Ishikawa (cell line): ENCODE measurements at regions not wholly inside any gene's neighbourhood (a gene's known extent, or its start where the extent isn't known, plus 50 kb on each side); places are given as distances from the start of the nearest gene placed in this dataset.

Experiments used
- CREB1 ChIP-seq: IDR thresholded peaks from 2 replicates; pipeline ENCODE4 v1.6.1; 2012; ENCODE audit warnings: low read depth
- EP300 ChIP-seq: IDR thresholded peaks from 2 replicates; pipeline ENCODE4 v1.6.1; 2012; ENCODE audit warnings: borderline replicate concordance
- NFIC ChIP-seq: IDR thresholded peaks from 2 replicates; pipeline ENCODE4 v1.6.1; 2012
- RAD21 ChIP-seq: IDR thresholded peaks from 2 replicates; pipeline ENCODE4 v1.6.1; 2012; ENCODE audit warnings: low read depth
- TF ChIP-seq, protein P1 (sequence below): IDR thresholded peaks from 2 replicates; pipeline ENCODE4 v1.6.1; 2012

DNA sequence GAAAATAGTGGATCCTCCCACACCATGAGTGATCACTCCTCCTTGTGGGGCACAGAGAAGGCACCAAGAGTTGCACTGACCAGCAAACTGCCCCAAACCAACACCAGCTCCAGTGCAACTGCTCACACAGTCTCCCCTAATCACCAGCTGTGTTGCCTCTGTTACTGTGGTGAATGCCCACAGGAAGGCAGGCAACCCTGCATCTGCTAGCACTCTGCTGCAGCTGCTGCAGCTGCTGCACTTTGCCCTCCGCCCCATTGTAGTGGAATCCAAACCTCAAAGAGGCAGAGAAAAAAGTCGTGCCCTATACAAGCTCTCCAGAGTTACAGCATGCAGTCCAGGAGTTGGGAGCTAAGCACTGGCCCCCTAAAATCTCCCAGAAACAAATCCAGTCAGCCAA is 339.6 kb downstream of the TRIM36 start:
- TF ChIP-seq EP300 (no peak), NFIC (no peak), RAD21 (no peak), CREB1 (no peak)
- TF ChIP-seq, protein P1, sequence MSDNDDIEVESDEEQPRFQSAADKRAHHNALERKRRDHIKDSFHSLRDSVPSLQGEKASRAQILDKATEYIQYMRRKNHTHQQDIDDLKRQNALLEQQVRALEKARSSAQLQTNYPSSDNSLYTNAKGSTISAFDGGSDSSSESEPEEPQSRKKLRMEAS: no peak
